ENCODE measurements at regions not wholly inside any gene's neighbourhood (a gene's known extent, or its start where the extent isn't known, plus 50 kb on each side); places are given as distances from the start of the nearest gene placed in this dataset.

DNA sequence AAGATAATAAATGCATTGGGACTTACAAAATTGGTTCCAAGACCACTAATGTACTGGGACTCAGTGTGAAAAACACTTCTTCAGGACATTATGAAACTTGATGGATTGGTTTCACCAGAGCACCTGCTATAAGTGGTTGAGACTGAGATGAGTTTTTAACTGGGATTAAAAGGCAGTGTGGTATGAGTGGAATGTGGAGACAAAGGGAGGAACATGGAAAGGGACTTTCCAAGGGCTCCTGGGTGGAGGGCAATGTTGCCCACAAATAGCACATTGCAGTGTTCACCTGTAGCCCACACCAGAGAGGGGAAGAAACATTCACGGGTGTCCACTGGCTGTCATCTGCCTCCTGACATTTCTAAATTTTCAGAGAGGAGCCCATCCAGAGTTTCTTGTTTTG, 253.3 kb upstream of the TANK start:
- no peak for DNase-seq (ENCODE audit: extremely low read depth, low read depth)
- TF ChIP-seq, protein P1, sequence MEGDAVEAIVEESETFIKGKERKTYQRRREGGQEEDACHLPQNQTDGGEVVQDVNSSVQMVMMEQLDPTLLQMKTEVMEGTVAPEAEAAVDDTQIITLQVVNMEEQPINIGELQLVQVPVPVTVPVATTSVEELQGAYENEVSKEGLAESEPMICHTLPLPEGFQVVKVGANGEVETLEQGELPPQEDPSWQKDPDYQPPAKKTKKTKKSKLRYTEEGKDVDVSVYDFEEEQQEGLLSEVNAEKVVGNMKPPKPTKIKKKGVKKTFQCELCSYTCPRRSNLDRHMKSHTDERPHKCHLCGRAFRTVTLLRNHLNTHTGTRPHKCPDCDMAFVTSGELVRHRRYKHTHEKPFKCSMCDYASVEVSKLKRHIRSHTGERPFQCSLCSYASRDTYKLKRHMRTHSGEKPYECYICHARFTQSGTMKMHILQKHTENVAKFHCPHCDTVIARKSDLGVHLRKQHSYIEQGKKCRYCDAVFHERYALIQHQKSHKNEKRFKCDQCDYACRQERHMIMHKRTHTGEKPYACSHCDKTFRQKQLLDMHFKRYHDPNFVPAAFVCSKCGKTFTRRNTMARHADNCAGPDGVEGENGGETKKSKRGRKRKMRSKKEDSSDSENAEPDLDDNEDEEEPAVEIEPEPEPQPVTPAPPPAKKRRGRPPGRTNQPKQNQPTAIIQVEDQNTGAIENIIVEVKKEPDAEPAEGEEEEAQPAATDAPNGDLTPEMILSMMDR (IDR thresholded peaks at IDR 0.05; ENCODE audit: low read depth, low read length): no peak

DNA sequence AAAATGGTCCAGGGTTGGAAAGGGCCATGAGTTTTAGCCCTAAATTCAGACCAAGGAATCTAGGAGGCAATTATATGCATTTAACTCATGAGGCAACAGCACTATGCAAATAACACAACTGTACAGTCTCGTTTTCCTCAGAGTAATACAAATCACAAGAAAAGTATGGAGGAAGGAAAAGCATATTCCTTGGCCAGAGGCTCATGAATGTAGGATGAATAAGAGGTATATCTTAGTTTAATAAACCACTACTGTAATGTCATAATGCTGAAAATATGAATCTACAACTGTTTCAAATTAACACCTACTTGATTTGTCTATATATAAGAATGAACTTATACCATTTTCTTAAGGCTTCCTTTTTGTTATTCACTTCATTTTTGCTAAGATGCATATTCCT, 252.5 kb upstream of the TANK start:
- TF ChIP-seq, protein P1 (IDR thresholded peaks at IDR 0.05; ENCODE audit: low read depth, low read length): no peak
- no peak for DNase-seq (ENCODE audit: extremely low read depth, low read depth)

DNA sequence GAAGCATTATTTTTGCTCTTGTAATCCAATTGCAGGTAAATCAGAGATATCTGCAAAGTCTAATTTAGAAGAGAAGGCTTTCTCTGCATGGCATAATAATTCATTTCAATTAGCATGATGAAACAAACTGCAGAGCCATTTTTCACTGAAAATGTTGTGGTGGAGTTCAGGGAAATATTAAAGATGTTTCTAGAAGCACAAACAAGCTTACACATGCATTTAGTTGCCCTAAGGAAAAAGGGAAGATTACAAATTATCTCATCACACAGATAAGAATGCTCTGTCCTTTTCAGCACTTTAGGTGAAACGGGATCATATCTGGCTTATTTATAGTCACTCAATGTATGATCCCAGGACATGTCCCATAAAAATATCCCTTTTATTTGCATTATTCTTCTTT, 252.1 kb upstream of the TANK start:
- TF ChIP-seq, protein P1 (IDR thresholded peaks at IDR 0.05; ENCODE audit: low read depth, low read length): no peak
- DNase-seq (ENCODE audit: extremely low read depth, low read depth): no peak

DNA sequence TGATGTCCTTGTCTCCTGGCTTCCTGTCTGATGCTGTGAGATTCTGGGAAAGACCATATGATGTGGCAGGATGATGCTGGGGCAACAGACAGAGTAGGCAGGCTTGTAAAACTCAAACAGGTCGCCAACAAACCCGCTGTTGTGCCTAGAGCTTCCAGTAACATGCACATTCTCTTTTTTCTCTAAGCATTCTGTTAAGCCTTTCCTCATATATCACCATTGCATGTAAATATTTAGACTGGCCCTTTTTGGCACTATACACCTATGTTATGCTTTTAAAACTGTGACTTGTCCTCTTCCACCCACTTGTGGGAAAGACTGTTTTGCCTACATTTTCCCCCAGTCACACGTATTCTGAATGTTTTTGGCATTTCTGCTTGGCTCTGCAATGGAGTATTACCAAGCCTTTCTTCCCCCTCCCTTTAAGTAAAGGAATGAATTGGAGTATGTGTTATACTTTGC, 250.4 kb upstream of the TANK start:
- TF ChIP-seq, protein P1 (IDR thresholded peaks at IDR 0.05; ENCODE audit: low read depth, low read length): peak; percentile 8
- DNase-seq (ENCODE audit: extremely low read depth, low read depth): no peak

DNA sequence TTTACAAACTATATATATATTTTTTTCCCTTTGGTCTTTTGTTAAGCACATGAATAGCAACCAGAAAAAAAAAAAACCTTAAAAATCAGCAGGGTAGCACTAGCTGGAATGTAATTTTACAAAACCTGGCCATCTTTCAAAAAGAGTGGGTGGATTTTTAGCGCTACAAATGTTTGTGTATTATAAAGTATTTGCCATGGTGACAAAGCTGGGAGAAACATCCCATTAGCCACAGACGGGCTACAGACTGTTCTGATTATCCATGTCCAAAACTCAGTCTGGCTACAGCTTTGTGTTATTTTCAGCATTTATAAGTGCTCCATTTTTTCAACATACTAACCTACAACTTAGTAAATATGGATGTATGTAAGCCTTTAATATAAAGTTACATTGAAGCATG, 249.5 kb upstream of the TANK start:
- DNase-seq (ENCODE audit: extremely low read depth, low read depth): peak; percentile 85
- TF ChIP-seq, protein P1 (IDR thresholded peaks at IDR 0.05; ENCODE audit: low read depth, low read length): no peak

DNA sequence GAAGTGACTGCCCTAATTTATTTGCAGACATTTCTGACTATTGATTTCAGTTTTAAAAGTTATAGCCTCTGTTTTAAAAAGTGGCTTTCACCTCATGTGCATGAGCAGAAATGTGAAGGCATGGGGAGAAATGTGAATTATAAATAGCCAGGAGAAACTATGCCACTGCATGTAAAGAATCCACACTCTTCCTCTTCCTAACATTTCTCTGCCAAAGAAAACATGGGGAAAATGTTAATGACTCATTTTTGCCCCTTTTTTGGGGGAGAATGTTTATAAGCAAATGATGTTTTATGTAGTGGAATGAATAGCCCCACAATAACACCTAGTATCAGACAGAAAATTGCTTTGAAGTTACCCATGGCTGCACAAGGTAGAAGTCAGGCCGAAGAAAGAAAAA, 249.0 kb upstream of the TANK start:
- no peak for DNase-seq (ENCODE audit: extremely low read depth, low read depth)
- TF ChIP-seq, protein P1 (IDR thresholded peaks at IDR 0.05; ENCODE audit: low read depth, low read length): no peak

DNA sequence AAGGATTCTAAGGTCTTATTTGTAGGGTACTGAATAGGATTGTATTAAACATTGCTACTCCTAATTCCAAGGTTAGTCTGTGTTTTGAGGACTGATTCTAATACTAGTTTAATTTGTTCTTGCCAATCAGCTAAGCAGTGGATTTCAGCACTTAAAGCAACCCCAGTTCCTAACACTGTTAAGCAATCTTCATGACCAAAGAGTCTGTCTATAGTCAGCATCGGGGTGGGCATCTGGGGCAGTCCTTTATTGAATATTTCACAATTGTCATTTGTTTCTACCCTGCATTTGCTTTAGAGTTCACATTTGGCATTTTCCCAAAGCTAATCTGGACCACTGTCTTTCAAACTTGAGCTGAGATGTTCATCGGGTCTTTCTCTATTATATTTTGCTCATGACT, 248.0 kb upstream of the TANK start:
- DNase-seq (ENCODE audit: extremely low read depth, low read depth): no peak
- TF ChIP-seq, protein P1 (IDR thresholded peaks at IDR 0.05; ENCODE audit: low read depth, low read length): no peak
